Prostate gland (tissue), 2 donors: ENCODE measurements at regions not wholly inside any gene's neighbourhood (a gene's known extent, or its start where the extent isn't known, plus 50 kb on each side); places are given as distances from the start of the nearest gene placed in this dataset.

Experiments
- DNase-seq: peaks from one replicate; pipeline ENCODE4 v3.0.0-alpha.2; 2019; ENCODE audit warnings: low spot score
- H3K27ac ChIP-seq, 2 donors: fragments of 200-600 bp; sonication (generic); 2 replicates each; pipeline ENCODE4 v1.5.1; 2017 to 2019
- H3K27me3 ChIP-seq: fragments of 200-600 bp; sonication (generic); replicated peaks from 2 replicates; pipeline ENCODE4 v1.5.1; 2019; ENCODE audit not compliant: insufficient read depth
- H3K36me3 ChIP-seq, 2 donors: fragments of 200-600 bp; sonication (generic); 1 replicate in 1 of 2; 2 replicates in 1 of 2; pipeline versions ENCODE4 v1.5.1 to v1.8.1; 2017 to 2019
- H3K4me1 ChIP-seq: fragments of 200-600 bp; sonication (generic); replicated peaks from 2 replicates; pipeline ENCODE4 v1.5.1; 2019
- H3K4me3 ChIP-seq, 2 donors: fragments of 200-600 bp; sonication (generic); 2 replicates each; pipeline ENCODE4 v1.5.1; 2017 to 2019
- H3K9me3 ChIP-seq: fragments of 200-600 bp; sonication (generic); 2 replicates; pipeline ENCODE4 v1.5.1; 2017
- POLR2A ChIP-seq: fragments of 450-650 bp; IDR thresholded peaks from one replicate; pipeline ENCODE4 v1.6.1; 2016; ENCODE audit warnings: antibody characterized with exemption, mild to moderate bottlenecking
- POLR2AphosphoS5 ChIP-seq: sonication (generic); formaldehyde crosslinking; IDR thresholded peaks from one replicate; pipeline ENCODE4 v1.6.1; 2017; ENCODE audit warnings: antibody characterized with exemption
- WGBS: methylation state at CpG from one replicate; pipeline ENCODE4 v1.1.5; 2018; 5-methylcytosine and 5-hydroxymethylcytosine counted together
- intact Hi-C: fragments of 100-400 bp; cut with DNase I; formaldehyde crosslinking; loops from one replicate; pipeline ENCODE4 v1.14.2; 2022
- TF ChIP-seq, protein P1 (sequence below), 4 experiments: fragments of 200-600 bp in 2 of 4; fragments of 450-650 bp in 2 of 4; sonication (generic) in 2 of 4; IDR thresholded peaks; 1 replicate in 3 of 4; 2 replicates in 1 of 4; pipeline ENCODE4 v1.5.1; 2016 to 2019; ENCODE audit warnings: antibody characterized with exemption in 4 of 4, mild to moderate bottlenecking in 2 of 4, moderate library complexity in 2 of 4

DNA sequence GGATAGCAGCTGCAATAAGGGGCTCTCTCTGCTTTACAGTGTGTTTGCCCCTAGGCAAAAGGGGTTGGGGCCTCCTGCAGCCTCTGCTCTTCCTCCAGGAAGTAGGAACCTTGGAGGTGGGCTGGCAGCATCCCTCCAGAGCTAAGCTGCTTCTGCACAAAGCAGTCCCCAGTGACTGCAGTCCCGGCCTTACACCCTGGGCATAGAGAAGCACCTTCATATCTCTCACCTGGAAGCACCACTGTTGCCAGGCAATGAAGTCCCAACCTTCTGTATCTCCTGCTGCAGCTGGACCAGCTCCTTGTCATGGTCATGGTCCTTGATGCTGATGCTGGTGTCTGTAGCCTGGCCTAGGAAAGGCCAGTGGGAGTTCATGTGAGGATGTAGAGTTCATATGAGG, 171.1 kb upstream of the TET2 start:
- H3K27ac ChIP-seq, result no peak overlapping the region
- TF ChIP-seq, protein P1, sequence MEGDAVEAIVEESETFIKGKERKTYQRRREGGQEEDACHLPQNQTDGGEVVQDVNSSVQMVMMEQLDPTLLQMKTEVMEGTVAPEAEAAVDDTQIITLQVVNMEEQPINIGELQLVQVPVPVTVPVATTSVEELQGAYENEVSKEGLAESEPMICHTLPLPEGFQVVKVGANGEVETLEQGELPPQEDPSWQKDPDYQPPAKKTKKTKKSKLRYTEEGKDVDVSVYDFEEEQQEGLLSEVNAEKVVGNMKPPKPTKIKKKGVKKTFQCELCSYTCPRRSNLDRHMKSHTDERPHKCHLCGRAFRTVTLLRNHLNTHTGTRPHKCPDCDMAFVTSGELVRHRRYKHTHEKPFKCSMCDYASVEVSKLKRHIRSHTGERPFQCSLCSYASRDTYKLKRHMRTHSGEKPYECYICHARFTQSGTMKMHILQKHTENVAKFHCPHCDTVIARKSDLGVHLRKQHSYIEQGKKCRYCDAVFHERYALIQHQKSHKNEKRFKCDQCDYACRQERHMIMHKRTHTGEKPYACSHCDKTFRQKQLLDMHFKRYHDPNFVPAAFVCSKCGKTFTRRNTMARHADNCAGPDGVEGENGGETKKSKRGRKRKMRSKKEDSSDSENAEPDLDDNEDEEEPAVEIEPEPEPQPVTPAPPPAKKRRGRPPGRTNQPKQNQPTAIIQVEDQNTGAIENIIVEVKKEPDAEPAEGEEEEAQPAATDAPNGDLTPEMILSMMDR (IDR thresholded peaks at IDR 0.05), result no peak
- TF ChIP-seq POLR2A (no peak), POLR2AphosphoS5 (no peak)
- H3K36me3 ChIP-seq, result no peaks in the 10 kb centered on the region
- H3K9me3 ChIP-seq, result no peaks in the 10 kb centered on the region
- H3K27me3 ChIP-seq, result no peaks in the 10 kb centered on the region
- DNase-seq, result no peak
- no peak overlapping the region for H3K4me3 ChIP-seq
- H3K4me1 ChIP-seq, result no peaks in the 10 kb centered on the region
- intact Hi-C loops, result no loop called here
- 88% methylated on average over 1 of the region's 1 CpG for WGBS

GRCh38 chr4:104976262-104976661, 170.4 kb upstream of the TET2 start:
- Histone ChIP-seq H3K9me3 (no peaks in the 10 kb centered on the region), H3K4me1 (no peaks in the 10 kb centered on the region), H3K27me3 (no peaks in the 10 kb centered on the region), H3K27ac (no peak overlapping the region), H3K36me3 (no peaks in the 10 kb centered on the region), H3K4me3 (no peak overlapping the region)
- no peak for DNase-seq
- TF ChIP-seq POLR2A (no peak), POLR2AphosphoS5 (no peak)
- TF ChIP-seq, protein P1 (IDR thresholded peaks at IDR 0.05), result no peak
- WGBS, result 88% methylated on average over 2 of the region's 2 CpGs
- intact Hi-C loops, result no loop called here

- TF ChIP-seq, protein P1 (IDR thresholded peaks at IDR 0.05), result no peak
- TF ChIP-seq POLR2AphosphoS5 (no peak), POLR2A (no peak)
Observed at GRCh38 chr4:104979083-104979760, 167.5 kb upstream of the TET2 start.

GRCh38 chr4:104983615-104984179, 163.0 kb upstream of the TET2 start:
- WGBS, result 20% methylated on average over 1 of the region's 1 CpG
- intact Hi-C loops, result no loop called here
- DNase-seq, result no peak
- no peaks in the 10 kb centered on the region for H3K4me1 ChIP-seq
- no peaks in the 10 kb centered on the region for H3K27me3 ChIP-seq
- H3K36me3 ChIP-seq, result no peaks in the 10 kb centered on the region
- H3K27ac ChIP-seq, result no peak overlapping the region
- no peaks in the 10 kb centered on the region for H3K9me3 ChIP-seq
- H3K4me3 ChIP-seq, result no peak overlapping the region
- no peak for TF ChIP-seq POLR2A

More at GRCh38 chr4:104979083-104979760, 167.5 kb upstream of the TET2 start:
- Histone ChIP-seq H3K36me3 (no peaks in the 10 kb centered on the region), H3K27me3 (no peaks in the 10 kb centered on the region), H3K4me1 (no peaks in the 10 kb centered on the region), H3K9me3 (no peaks in the 10 kb centered on the region), H3K27ac (no peak overlapping the region), H3K4me3 (no peak overlapping the region)
- intact Hi-C loops, result no loop called here
- no peak for DNase-seq
- 93% methylated on average over 4 of the region's 4 CpGs for WGBS

- H3K27ac ChIP-seq, result no peak overlapping the region
- no peaks in the 10 kb centered on the region for H3K27me3 ChIP-seq
- intact Hi-C loops, result no loop called here
- TF ChIP-seq POLR2A (no peak), POLR2AphosphoS5 (no peak)
- TF ChIP-seq, protein P1 (IDR thresholded peaks at IDR 0.05), result no peak
- H3K9me3 ChIP-seq, result no peaks in the 10 kb centered on the region
- H3K4me3 ChIP-seq, result no peak overlapping the region
- no peaks in the 10 kb centered on the region for H3K4me1 ChIP-seq
- no peak for DNase-seq
- H3K36me3 ChIP-seq, result no peaks in the 10 kb centered on the region
- WGBS, result 79% methylated on average over 5 of the region's 5 CpGs
Observed at GRCh38 chr4:104986306-104986705, 160.4 kb upstream of the TET2 start.
